OCI-LY1 (cell line): ENCODE measurements at regions not wholly inside any gene's neighbourhood (a gene's known extent, or its start where the extent isn't known, plus 50 kb on each side); places are given as distances from the start of the nearest gene placed in this dataset.

ENCODE experiments used
- H2AFZ ChIP-seq: fragments of 200-600 bp; sonication (generic), shearing (Covaris generic); 2 replicates; pipeline ENCODE4 v1.6.0; 2014; ENCODE audit warnings: antibody characterized with exemption, mild to moderate bottlenecking, low read length
- H3F3A ChIP-seq: fragments of 200-600 bp; sonication (generic), shearing (Covaris generic); 2 replicates; pipeline ENCODE4 v1.6.0; 2014; ENCODE audit warnings: mild to moderate bottlenecking, antibody characterized with exemption, low read length, moderate library complexity; ENCODE audit not compliant: insufficient read depth
- H3K27ac ChIP-seq: fragments of 200-600 bp; sonication (generic); 2 replicates; pipeline ENCODE4 v1.5.1; 2014; ENCODE audit warnings: low read length, mixed run types, mild to moderate bottlenecking, low read depth; ENCODE audit not compliant: poor library complexity, severe bottlenecking
- H3K27me3 ChIP-seq: fragments of 200-600 bp; sonication (generic); 2 replicates; pipeline ENCODE4 v1.6.0; 2014; ENCODE audit warnings: antibody characterized with exemption, mild to moderate bottlenecking, low read length, moderate library complexity; ENCODE audit not compliant: insufficient read depth
- H3K36me3 ChIP-seq: fragments of 200-600 bp; sonication (generic); 2 replicates; pipeline ENCODE4 v1.6.1; 2014; ENCODE audit warnings: mild to moderate bottlenecking, antibody characterized with exemption, low read length, moderate library complexity, mixed read lengths; ENCODE audit not compliant: insufficient read depth
- H3K4me1 ChIP-seq: fragments of 200-600 bp; sonication (generic); 2 replicates; pipeline ENCODE4 v1.5.1; 2014; ENCODE audit warnings: mild to moderate bottlenecking, low read length, moderate library complexity; ENCODE audit not compliant: insufficient read depth, severe bottlenecking
- H3K4me2 ChIP-seq: fragments of 200-600 bp; sonication (generic), shearing (Covaris generic); 2 replicates; pipeline ENCODE4 v1.6.1; 2014; ENCODE audit warnings: low read length
- H3K4me3 ChIP-seq: fragments of 200-600 bp; sonication (generic); 2 replicates; pipeline ENCODE4 v1.5.1; 2014; ENCODE audit warnings: low read length, low read depth, mild to moderate bottlenecking, mixed read lengths; ENCODE audit not compliant: poor library complexity, severe bottlenecking
- H3K79me2 ChIP-seq: fragments of 200-600 bp; shearing (Covaris generic); 2 replicates; pipeline ENCODE4 v1.6.1; 2016; ENCODE audit warnings: mixed run types, low read length, mixed read lengths; ENCODE audit not compliant: insufficient read depth
- H3K9ac ChIP-seq: fragments of 200-600 bp; sonication (generic), shearing (Covaris generic); 2 replicates; pipeline ENCODE4 v1.6.1; 2014; ENCODE audit warnings: mild to moderate bottlenecking, low read length, mixed read lengths
- H3K9me2 ChIP-seq: fragments of 200-600 bp; sonication (generic), shearing (Covaris generic); 2 replicates; pipeline ENCODE4 v1.6.1; 2014; ENCODE audit warnings: low read depth, mild to moderate bottlenecking, low read length, mixed read lengths
- H3K9me3 ChIP-seq: fragments of 200-600 bp; shearing (Covaris generic); 2 replicates; pipeline ENCODE4 v1.6.1; 2014; ENCODE audit warnings: low read length, mixed read lengths
- H4K20me1 ChIP-seq: fragments of 200-600 bp; sonication (generic), shearing (Covaris generic); 2 replicates; pipeline ENCODE4 v1.6.0; 2016; ENCODE audit warnings: mild to moderate bottlenecking, low read length; ENCODE audit not compliant: insufficient read depth
- EZH2 ChIP-seq: fragments of 200-600 bp; sonication (generic), shearing (Covaris generic); IDR thresholded peaks from 2 replicates; pipeline ENCODE4 v1.8.0; 2017; ENCODE audit warnings: borderline replicate concordance, mixed run types, mild to moderate bottlenecking, antibody characterized with exemption, low read length, moderate library complexity, mixed read lengths
- TF ChIP-seq, protein P1 (sequence below): fragments of 200-600 bp; sonication (generic), shearing (Covaris generic); IDR thresholded peaks from 2 replicates; pipeline ENCODE4 v1.5.1; 2017; ENCODE audit warnings: mild to moderate bottlenecking, antibody characterized with exemption, low read length, moderate library complexity, mixed read lengths

DNA sequence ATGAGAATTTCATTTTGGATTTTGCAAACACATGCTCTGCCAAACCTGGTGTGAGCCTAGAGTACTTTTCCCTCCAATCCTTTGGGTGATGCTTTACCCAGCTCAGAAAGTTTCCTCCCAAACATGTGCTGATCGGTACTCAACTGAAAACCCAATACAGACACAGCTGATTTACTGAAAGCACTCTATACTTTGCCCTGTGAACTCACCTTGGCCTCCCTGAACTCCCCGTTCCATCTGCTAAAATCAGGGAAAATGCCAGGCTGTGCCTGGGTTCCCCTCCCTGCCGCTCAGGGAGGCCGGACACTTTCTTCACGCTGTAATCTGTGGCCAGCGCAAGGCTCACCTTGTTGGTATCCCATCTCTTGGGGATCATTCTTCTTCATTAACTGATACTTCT lies 391.2 kb downstream of the CBLN2 start:
- Histone ChIP-seq H3K4me3 (no peak overlapping the region), H3K4me1 (no peaks in the 10 kb centered on the region), H3K36me3 (no peaks in the 10 kb centered on the region), H3K27ac (no peak overlapping the region), H3K4me2 (no peak overlapping the region), H2AFZ (no peak overlapping the region), H3K9me3 (no peaks in the 10 kb centered on the region), H3K79me2 (no peaks in the 10 kb centered on the region), H3F3A (no peaks in the 10 kb centered on the region), H3K27me3 (no peaks in the 10 kb centered on the region), H3K9me2 (no peaks in the 10 kb centered on the region), H3K9ac (no peak overlapping the region), H4K20me1 (no peaks in the 10 kb centered on the region)
- TF ChIP-seq EZH2: no peak
- TF ChIP-seq, protein P1, sequence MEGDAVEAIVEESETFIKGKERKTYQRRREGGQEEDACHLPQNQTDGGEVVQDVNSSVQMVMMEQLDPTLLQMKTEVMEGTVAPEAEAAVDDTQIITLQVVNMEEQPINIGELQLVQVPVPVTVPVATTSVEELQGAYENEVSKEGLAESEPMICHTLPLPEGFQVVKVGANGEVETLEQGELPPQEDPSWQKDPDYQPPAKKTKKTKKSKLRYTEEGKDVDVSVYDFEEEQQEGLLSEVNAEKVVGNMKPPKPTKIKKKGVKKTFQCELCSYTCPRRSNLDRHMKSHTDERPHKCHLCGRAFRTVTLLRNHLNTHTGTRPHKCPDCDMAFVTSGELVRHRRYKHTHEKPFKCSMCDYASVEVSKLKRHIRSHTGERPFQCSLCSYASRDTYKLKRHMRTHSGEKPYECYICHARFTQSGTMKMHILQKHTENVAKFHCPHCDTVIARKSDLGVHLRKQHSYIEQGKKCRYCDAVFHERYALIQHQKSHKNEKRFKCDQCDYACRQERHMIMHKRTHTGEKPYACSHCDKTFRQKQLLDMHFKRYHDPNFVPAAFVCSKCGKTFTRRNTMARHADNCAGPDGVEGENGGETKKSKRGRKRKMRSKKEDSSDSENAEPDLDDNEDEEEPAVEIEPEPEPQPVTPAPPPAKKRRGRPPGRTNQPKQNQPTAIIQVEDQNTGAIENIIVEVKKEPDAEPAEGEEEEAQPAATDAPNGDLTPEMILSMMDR: no peak

DNA sequence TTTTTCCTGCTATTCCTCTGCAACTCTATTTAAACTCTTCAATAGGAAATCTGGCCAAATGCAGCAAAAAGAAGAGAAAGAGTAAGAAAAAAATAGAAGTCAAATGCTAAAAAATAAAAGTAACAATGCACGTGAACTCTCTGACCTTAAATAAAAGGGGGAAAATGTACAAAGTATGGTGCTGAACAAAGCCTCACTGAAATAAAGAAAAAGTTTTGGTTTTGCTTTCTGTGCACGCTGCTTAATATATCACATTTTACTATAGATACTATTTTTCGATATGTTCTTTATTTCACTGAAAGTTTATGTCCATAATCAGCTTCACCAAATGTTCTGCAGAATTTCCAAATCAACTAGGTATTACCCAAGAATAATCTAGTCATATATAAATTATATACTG lies 396.3 kb downstream of the CBLN2 start:
- no peak for TF ChIP-seq EZH2
- TF ChIP-seq, protein P1: no peak
- Histone ChIP-seq H3F3A (no peaks in the 10 kb centered on the region), H3K4me2 (no peak overlapping the region), H3K9me2 (no peaks in the 10 kb centered on the region), H4K20me1 (no peaks in the 10 kb centered on the region), H3K79me2 (no peaks in the 10 kb centered on the region), H3K9me3 (no peaks in the 10 kb centered on the region), H3K4me1 (no peaks in the 10 kb centered on the region), H3K27me3 (no peaks in the 10 kb centered on the region), H3K4me3 (no peak overlapping the region), H3K36me3 (no peaks in the 10 kb centered on the region), H3K27ac (no peak overlapping the region), H2AFZ (no peak overlapping the region), H3K9ac (no peak overlapping the region)

DNA sequence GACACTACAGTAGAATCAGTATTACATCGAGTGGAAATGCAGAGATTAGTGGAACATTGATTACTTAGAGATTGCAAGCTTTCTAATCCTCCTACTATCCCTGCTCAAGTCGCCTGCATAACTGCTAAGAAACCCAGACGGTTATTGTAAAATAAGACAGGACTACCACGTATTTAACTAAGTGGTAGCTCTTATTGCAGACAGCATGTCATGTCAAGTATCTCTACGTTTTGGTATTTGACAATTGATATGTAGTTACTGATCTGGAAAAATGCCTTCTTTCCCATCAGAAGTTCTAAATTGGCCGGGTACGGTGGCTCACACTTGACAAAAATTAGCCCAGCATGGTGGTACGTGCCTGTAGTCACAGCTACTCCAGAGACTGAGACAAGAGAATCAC lies 404.1 kb downstream of the CBLN2 start:
- Histone ChIP-seq H4K20me1 (no peaks in the 10 kb centered on the region), H3K4me3 (no peak overlapping the region), H3K9ac (no peak overlapping the region), H3K9me3 (no peaks in the 10 kb centered on the region), H3K79me2 (no peaks in the 10 kb centered on the region), H3K4me1 (no peaks in the 10 kb centered on the region), H3K36me3 (no peaks in the 10 kb centered on the region), H3K4me2 (no peak overlapping the region), H2AFZ (no peak overlapping the region), H3K27ac (no peak overlapping the region), H3K9me2 (no peaks in the 10 kb centered on the region), H3F3A (no peaks in the 10 kb centered on the region), H3K27me3 (no peaks in the 10 kb centered on the region)
- TF ChIP-seq, protein P1: no peak
- no peak for TF ChIP-seq EZH2
